DMS53 (cell line): ENCODE measurements at regions not wholly inside any gene's neighbourhood (a gene's known extent, or its start where the extent isn't known, plus 50 kb on each side); places are given as distances from the start of the nearest gene placed in this dataset.

Experiments
- DNase-seq: peaks from one replicate; lab custom pipeline; 2025; lab: John Stamatoyannopoulos, UW

DNA sequence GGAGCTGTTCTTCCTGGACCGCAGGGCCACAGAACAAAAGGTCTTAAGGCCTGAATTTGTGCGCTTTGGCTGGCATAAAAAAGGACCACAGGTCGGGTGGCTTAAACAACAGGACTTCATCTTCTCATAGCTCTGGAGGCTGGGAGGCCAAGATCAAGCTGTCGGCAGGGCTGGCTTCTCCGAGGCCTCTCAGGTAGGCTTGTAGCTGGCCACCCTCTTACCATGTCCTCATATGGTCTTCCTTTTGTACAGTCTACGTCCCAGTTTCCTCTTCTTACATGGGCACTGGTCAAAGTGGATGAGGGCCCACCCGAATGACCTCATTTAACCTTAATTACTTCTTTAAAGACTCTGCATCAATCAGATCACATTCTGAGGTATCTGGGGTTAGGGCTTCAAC, 257.6 kb downstream of the CBLN1 start:
- DNase-seq = no peak

DNA sequence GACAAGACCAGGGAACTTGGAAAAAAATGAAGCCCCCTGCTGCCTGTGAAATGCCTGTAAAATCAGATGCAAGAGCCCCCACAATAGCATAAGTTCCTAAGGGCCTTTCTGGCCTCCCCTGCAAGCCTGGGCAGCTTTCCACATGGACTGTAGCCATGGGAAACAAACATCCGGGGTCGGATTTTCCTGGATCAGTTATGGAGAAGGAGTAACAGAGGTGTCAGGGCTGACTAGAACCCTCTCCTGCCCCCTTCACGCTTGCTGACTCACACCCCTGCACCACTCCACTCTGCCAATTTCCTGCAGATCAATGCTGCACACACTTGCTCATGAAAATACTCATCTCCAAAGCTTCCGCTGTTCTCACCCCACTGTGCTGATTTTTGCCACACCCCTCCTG, 258.6 kb downstream of the CBLN1 start:
- DNase-seq = no peak

DNA sequence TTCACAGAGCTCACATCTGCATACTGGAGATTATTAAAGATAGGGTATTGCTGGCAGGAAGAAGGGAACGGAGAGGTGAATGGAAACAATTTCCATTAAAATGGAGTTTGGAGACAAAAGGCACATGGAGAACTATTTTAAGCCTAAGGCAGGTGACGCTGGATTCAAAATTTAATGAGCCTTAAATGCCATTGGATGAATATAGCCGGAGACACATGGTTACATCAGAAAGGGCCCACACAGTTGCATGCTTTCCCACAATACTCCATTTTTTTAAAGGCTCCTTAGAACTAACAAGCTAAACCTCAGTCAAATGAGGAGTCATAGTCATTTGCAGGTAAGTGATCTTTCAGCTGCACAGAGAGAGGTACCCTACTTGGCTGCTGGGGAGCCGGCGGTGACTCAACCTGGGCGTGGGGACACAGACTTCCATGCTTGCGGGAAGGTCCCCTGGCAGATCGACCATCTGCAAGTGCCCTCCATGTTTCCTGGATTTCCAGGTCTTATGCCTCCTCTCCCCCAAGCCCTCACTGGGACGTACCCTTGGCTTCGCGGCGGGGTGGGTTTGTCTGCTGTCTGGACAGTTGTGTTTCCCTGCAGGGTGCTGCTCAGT, 259.2 kb downstream of the CBLN1 start:
- DNase-seq = no peak

DNA sequence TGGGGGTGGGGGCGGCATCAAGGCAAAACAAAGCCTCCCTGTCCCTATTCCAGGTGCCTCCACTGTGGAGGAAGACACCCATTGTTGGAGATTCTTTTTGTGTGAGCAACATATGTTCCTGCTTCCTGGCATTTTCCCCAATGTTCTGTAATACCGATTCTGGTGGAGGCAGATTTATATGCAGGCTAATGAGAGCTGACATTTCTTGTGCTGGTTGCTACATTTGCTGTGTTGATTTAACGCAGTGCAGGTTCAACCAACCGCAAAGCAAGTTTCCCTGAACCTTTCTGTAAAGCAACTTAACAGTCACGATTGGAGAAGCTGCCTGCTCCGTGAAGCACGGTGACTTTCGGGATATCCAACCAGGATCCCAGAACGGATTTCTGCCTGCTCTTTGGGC, 260.5 kb downstream of the CBLN1 start:
- no peak for DNase-seq

DNA sequence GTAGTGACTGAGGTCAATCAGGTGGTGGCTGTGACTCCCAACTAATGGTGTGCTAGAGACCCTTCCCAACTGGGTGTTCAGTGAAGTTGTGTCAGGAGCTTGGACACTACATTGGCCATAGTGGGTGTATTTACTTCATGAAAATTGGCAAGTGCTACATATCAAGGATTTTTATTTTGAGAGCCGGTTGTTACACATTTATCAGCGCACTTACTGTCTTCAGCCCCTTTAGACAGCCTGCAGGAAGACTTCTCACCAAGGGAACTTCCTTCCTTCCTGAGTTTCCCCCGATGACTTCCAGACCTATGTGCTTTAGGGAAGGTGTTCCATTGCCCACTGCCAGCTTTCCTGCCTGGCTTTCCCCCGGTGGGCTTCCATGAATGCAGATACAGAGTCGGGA, 261.2 kb downstream of the CBLN1 start:
- no peak for DNase-seq

DNA sequence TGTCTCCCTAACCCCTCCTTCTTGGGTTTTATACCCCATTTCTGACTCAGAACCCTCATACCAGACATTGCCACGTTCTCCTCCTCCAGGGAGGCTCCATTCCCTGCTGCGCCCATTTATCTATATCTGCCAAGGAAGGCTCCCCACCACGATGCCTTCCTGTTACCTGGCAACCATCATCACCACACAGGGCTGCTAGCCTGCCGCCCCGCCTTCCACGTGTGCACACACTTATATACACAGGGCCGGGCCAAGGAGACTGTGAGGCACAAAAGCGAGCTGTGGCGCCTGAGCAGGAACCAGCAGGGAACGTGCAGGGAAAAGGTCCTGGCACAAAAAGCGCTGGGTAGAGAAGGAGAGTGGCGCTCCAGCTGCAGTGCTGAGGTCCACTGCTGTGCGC, 261.8 kb downstream of the CBLN1 start:
- DNase-seq = no peak

DNA sequence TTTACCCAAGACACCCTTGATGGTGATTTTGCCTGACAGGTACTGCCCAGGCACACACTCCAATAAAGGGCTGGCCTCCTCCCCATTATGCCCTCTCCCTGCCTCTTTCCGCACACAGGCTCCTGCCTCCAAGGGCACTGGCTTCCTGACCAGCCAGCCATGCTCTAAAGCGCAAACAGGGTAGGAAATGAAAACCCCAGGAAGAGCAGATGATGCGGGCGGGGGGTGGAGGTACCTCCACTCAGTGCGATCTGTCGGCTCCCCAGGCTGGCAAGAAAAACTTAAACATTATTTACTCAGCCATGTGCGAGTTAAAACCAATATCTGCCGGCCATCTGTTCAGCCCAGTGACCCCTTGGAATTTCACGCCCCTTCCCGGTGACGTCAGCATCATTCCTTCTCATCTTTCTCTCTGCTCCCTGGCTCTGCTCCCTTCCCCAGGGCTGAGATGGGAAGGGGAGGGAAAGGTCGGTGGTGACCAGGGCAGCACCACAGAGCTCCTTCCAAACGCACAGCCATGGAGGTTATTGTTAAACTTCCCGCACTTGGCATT, 262.5 kb downstream of the CBLN1 start:
- DNase-seq = no peak

DNA sequence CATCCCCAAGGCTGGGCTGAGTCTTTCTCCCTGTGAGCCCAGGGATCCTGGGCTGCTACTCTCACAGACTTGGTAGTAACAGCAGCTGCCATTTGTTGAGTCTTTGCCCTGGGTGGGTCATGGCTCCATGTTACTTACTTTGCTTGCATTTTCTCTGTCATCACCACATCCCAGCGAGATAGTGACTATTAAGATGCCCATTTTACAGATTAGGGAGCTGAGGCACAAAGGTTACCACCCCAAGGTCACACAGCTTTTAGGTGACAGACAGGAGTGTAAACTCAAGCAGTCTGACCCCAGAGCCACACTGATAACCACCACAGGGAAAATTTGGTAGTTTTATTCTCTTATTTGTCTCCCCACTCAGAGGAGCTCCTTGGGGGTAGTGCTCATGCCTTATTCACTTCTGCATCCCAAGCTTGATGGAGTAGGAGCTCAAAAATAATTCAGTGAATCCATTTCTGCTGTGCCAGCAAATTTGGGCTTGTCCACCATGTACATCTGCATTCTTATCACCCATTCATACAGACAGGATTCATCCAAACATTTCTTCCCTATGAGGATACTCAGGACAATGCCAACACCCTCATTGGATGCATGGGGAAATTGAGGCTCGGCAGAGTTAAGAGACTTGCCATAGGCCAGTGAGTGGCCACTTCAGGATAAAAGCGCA, 263.2 kb downstream of the CBLN1 start:
- DNase-seq = no peak

DNA sequence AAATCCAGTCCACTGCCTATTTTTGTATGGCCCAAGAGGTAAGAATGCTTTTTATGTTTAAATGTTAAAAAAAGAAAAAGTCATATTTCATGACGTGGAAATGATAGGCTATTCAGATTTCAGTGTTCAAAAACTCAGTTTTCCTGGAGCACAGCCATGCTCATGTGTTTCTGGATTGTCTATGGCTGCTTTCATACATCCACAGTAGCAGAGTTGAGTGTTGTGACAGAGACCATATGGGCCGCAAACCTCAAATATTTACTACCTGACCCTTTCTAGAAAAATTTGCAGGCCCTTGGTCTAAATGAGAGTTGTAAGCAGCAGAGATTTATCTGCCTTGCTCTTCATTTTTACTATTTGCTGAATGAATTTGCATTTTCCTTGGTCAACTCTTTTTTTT, 264.1 kb downstream of the CBLN1 start:
- no peak for DNase-seq

DNA sequence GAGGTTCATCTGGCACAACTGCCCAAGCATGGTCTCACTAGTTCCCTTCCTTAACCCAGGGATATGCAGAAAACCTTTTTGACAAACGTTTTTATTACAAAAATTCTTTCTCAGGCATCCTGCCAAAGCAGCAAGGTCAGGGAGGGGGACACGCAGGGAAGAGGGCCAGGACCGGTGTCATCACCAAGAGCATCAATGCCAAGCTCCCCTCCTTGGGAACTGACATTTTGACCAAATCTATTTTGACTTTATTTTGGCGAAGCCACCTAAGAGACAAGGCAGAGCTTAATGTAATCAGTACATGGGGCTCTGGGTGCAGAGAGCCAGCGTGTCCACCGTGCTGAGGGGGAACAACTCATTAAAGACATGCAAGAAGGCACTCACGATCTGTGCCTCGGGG, 265.2 kb downstream of the CBLN1 start:
- DNase-seq = no peak

DNA sequence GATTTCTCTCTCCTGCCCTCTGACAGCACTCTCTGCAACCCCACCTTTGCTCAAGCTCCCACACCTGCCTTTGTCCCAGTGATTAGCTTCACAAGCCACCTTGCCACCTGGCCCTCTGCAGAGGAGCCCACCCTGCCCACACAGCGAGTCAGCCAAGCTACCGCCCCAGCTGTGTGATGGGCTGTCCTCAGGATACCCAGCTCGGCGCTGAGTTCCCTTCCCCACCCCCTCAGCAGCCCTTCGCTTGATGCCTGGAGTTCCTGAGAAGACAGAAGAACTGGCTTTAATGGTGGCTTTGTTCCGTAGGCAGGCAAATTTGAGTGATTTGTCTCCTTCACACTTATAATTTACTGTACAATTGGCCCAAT, 266.4 kb downstream of the CBLN1 start:
- no peak for DNase-seq

DNA sequence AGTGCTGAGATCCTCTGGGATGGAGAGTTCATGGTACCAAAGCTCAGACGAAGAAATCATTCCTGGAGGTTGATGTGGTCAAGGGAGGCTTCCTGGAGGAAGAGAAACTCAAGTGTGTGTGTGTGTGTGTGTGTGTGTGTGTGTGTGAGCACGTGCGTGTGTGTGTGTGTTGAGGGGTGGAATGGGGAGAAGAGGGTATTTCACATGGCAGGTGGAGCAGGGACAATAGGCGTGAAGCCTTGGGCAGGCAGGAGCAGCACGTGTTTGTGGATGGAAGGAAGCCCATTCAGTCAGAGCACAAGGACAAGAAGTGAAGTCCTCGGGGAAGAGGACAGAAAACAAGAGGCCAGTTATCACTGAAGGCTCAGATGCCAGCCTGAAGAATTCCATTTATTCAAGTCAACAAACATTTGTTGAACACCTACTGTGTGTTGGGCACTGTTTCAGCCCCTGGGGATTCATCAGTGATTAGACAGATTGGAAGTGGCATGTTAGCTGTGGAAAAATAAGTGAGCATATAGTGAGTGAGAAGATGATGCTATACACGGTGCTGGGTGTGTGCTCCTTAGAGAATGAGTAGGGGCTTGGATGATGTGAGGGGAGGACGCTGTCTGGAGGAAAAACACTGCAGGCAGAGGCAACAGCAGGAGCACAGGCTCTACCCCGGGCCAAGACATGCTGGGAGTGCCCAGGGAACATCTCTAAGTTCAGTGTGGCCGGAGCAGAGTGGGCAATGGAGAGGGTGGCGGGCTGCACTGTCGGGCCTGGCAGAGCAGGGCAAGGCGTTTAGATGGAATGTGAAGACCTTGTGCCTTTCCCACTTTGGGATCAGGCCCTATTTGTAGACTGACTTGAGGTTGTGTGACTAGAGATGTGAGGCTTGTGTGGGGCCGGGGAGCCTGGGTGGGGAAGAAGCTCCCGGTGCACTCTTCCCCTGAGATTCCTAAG, 267.1 kb downstream of the CBLN1 start:
- no peak for DNase-seq

DNA sequence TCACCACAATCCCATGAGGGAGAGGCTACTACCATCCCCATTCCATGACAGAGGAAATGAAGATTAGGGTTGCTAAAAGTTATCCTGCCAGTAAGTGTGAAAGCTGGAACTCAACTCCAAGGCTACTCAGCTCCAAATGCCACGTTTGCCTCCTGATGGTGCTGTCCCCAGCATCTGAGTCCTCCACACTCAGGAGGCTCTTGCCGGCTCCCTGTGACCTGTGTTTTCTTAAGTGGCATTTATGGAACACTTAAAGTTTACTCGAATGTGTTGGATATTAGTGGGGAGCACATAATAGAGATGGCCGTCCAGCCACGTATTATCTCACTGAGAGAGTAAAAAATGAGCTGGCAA, 267.9 kb downstream of the CBLN1 start:
- no peak for DNase-seq

DNA sequence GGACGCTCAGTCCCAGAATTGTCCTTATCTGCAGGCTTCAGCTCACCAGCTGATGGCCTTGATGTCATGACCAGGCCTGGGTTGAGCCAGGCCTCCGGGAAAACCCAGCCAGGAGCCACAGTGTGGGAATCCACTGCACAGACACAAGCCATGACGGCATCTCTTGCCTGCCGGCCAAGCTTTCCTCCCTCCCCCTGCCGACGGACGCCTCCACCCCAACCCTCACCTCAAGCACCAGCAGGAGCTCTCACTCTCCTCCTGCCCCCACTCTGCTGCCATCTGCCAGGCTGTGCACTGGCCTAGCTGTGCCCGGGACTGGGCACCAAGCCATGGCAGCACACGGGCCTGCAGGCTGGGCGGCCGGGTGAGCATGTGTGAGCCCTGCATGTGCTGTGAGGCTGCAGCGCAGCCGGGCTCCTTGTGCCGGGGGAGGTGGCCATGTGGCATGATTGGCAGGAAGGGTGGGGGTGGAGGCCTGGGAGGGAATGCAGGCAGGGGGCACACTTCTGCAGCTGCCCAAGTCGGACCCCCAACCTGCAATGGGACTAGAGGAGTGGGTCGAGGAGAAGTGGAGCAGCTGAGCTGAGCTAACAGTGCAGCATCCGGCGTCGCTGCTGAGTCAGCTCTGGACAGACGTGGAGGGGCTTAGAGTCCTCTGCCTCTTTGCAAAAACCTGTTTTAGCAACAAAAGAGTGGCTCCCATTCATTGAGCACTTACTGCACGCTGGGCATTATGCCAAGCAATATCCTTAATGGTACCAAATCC, 268.5 kb downstream of the CBLN1 start:
- no peak for DNase-seq

DNA sequence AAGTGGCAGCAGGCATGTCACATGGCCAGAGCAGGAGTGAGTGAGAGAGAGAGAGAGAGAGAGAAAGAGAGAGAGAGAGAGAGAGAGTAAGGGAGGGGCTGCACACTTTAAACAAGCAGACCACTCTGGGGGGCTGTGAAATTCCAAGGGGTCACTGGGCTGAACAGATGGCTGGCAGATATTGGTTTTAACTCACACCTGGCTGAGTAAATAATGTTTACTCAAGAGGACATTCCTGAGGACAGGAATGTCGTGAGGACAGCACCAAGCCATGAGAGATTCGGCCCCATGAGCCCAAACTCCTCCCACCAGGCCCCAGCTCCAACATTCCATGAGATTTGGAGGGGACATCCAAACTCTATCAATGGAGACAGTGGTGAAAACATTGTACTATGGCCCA, 269.7 kb downstream of the CBLN1 start:
- no peak for DNase-seq

DNA sequence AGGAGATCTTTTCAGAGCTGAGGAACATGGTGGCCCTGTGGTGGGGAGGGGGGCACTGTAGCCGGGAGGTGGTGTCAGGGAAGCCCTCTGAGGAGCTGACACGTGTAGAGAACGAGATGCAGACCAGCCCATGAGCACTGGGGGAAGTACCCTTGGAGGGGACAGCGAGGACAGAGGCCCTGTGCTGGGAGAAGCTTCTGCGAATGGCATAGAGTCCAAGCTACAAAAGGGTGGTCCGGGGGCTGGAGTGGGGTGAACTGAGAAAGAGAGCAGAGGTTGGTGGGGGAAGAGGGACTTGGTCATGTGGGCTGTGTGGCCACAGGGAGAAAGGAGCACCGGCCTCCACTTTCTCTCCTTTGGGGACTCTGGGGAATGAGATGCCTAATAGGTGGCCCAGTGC, 270.8 kb downstream of the CBLN1 start:
- no peak for DNase-seq

DNA sequence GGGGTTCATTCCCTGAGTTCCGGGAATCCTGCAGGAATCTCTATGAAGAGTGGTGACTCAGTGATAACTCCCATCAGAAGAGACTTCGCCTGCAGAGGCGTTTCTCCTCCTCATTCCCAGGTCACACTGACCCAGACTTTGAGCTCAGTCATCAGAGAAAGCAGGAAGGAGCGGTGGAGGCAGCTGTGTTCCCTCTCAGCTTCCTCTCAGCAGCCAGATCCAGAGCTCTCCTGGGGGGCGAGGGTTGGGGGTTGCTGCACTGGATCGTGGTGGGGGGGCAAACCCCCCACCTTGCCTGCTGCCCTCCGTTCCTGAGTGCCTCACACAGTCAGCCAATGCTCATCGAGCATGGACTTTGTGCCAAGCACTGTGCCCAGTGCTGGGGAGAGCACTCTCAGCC, 271.2 kb downstream of the CBLN1 start:
- no peak for DNase-seq

DNA sequence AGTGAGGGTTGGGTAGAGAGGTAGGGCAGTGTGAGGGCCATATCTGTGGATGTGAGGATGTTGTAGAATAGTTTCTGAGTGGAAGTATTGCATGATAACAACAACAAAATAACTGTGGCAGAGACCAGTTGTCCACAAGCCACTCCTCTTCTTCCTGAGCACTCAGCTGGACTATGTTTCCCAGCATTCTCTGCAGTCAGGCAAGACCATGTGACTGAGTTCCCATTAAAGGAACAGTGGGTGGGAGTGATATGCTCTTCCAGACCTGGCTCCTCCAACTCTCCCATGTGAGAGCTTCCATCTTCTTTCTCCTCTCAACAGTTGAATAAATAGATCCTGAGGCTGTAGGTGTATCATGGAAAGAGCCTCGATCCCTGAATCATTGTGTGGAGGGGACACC, 272.4 kb downstream of the CBLN1 start:
- no peak for DNase-seq

DNA sequence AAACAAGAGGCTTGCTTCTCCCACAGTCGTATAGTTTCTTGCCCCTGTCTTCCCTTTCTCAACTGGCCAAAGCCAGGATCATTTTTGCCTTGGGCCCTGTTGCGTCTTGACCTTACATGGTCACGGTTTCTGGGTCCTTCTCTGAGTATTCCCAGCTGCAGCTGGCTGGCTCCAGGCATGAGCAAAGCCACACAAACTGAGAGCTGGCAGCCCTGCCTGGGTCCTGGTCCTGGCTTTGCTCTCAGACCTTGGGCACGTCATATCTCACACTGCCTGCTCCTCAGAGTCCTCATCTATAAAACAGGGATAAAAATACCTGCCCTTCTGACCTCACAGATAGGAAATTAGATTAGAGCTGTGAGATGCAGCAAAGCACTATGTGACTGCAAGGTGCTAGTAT, 277.6 kb downstream of the CBLN1 start:
- DNase-seq = no peak

DNA sequence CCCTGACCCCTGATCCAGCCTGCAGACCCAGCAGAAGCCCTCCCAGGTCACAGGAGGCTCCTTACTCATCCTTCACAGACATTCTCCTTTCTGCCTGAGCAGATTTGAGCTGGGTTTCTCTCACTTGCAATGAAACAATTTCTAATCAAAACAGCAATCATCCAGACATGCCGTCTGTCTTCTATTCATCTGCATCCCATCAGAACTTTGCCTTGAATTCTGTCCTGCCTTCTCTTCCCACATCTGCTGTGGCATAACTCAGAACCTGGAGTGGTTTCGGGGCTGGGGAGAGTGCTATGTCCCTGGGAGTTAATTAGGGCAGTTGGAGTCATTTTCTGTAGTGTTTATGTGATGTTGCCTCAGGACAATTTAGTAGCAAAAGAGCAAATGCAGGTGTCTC, 278.6 kb downstream of the CBLN1 start:
- DNase-seq = no peak

DNA sequence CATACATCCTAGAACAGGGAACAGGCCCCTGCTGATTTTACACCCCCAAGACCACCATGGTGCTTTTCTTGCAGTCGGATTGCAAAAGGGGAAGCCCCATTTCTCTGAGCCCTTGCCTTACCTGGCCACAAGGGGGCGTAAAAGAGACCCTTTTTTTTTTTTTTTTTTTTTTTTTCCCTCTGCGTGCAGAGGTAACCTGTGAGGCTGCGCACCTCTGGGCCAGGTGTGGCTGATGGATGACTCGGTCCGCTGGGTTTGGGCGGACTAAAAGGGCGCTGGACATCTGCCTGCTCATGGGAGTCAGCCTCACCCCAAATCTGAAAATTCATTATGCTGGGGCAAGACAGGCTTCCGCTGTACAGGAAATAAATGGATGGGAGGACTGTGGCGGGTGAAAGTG, 281.0 kb downstream of the CBLN1 start:
- DNase-seq = peak; percentile 26

DNA sequence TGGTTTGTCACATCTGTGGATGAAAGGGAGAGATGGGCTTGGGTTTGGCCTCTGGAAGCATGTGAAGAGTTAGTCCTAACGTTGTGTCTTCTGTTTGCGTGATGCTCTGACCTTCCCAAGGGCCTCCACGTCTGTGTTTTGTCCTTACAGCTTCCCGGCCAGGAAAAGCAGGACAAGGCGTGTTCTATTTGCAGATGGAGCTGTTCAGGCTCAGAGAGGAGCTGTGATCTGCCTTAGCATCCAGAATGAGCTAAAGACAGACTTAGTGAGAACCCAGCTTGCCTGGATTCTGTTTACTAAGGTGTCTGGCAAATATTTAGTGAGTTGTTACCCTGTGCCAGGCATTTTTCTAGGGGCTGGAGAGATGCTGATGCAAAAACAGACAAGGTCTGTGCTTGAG, 282.1 kb downstream of the CBLN1 start:
- DNase-seq = no peak
